HCT116 (cell line): ENCODE measurements at regions not wholly inside any gene's neighbourhood (a gene's known extent, or its start where the extent isn't known, plus 50 kb on each side); places are given as distances from the start of the nearest gene placed in this dataset.

Experiments used
- ATAC-seq: fragments of 200-7000 bp; cut with Tn5 transposase; 2 replicates; pipeline ENCODE4 v1.9.1; 2020; ENCODE audit warnings: mild to moderate bottlenecking, moderate library complexity
- BruUV-seq: library from RNA; stranded (reverse); fragments of 400-500 nt; replicated peaks from 2 replicates; lab custom pipeline; 2021; lab: Mats Ljungman, UMichigan
- CTCF ChIA-PET: fragments of 300-600 bp; sonication (Branson Sonifier 250); formaldehyde crosslinking; loops from one replicate; lab custom pipeline; 2021; ENCODE audit warnings: antibody characterized with exemption; lab: Charles Lee
- POLR2A ChIA-PET: fragments of 300-600, 350-600 bp; sonication (Branson Sonifier 250); formaldehyde crosslinking; loops from one replicate; lab custom pipeline; 2021; ENCODE audit warnings: antibody characterized with exemption; lab: Charles Lee
- RAD21 ChIA-PET, 2 experiments: fragments of 300-600 bp; sonication (Branson Sonifier 250); formaldehyde crosslinking; loops; one replicate each; lab custom pipeline; 2023; ENCODE audit warnings: low total read pairs in 2 of 2; ENCODE audit not compliant: uncharacterized antibody in 2 of 2, unreplicated experiment in 2 of 2, low non-redundant PET in 1 of 2; lab: Charles Lee
- DNase-seq: peaks from one replicate; pipeline ENCODE4 v3.0.0-alpha.2; 2010; ENCODE audit warnings: low read depth, low spot score
- H2AFZ ChIP-seq: fragments of 200-600 bp; shearing (Covaris generic), sonication (generic); 2 replicates; pipeline ENCODE4 v1.6.1; 2017; ENCODE audit warnings: low read depth, mixed run types, mixed read lengths, antibody characterized with exemption, low read length; ENCODE audit not compliant: poor library complexity, severe bottlenecking
- H3K27ac ChIP-seq: 2 replicates; pipeline ENCODE4 v1.5.1; 2012; ENCODE audit warnings: low read depth, low read length
- H3K27me3 ChIP-seq: fragments of 200-600 bp; sonication (generic); 2 replicates; pipeline ENCODE4 v1.6.1; 2016; ENCODE audit warnings: mixed run types, low read length, mixed read lengths; ENCODE audit not compliant: insufficient read depth
- H3K36me3 ChIP-seq, 2 experiments: fragments of 200-500 bp in 1 of 2; fragments of 200-600 bp in 1 of 2; sonication (Bioruptor generic) in 1 of 2; sonication (generic) in 1 of 2; 2 replicates each; pipeline versions ENCODE4 v1.5.1 to v1.6.1; 2014 to 2016; ENCODE audit warnings: low read length in 2 of 2, inconsistent platforms in 1 of 2, mixed read lengths in 1 of 2, mixed run types in 1 of 2; ENCODE audit not compliant: insufficient read depth in 2 of 2, control insufficient read depth in 1 of 2
- H3K4me1 ChIP-seq, 2 experiments: fragments of 200-600 bp in 1 of 2; sonication (generic) in 1 of 2; 2 replicates each; pipeline versions ENCODE4 v1.5.1 to v1.6.1; 2012 to 2017; ENCODE audit warnings: low read length in 2 of 2, inconsistent platforms in 1 of 2, mild to moderate bottlenecking in 1 of 2, mixed read lengths in 1 of 2, mixed run types in 1 of 2, moderate library complexity in 1 of 2; ENCODE audit not compliant: insufficient read depth in 2 of 2, control insufficient read depth in 1 of 2
- H3K4me2 ChIP-seq: fragments of 200-600 bp; sonication (generic); 2 replicates; pipeline ENCODE4 v1.6.1; 2017; ENCODE audit warnings: mixed run types, low read length, mixed read lengths
- H3K4me3 ChIP-seq, 2 experiments: fragments of 200-600 bp in 1 of 2; sonication (generic) in 1 of 2; replicated peaks in 1 of 2; 2 replicates each; pipeline ENCODE4 v1.5.1; 2011 to 2016; ENCODE audit warnings: low read length in 2 of 2, control low read depth in 1 of 2, low read depth in 1 of 2, mild to moderate bottlenecking in 1 of 2, mixed read lengths in 1 of 2, mixed run types in 1 of 2
- H3K79me2 ChIP-seq: fragments of 200-600 bp; sonication (generic); 2 replicates; pipeline ENCODE4 v1.6.1; 2017; ENCODE audit warnings: mild to moderate bottlenecking, mixed run types, low read length, moderate library complexity, mixed read lengths; ENCODE audit not compliant: insufficient read depth
- H3K9ac ChIP-seq: fragments of 200-600 bp; sonication (generic); 2 replicates; pipeline ENCODE4 v1.6.1; 2016; ENCODE audit warnings: low read length, mixed read lengths
- H3K9me2 ChIP-seq: fragments of 200-600 bp; sonication (generic), shearing (Covaris generic); 2 replicates; pipeline ENCODE4 v1.6.1; 2017; ENCODE audit warnings: mixed run types, mild to moderate bottlenecking, moderate library complexity; ENCODE audit not compliant: insufficient read depth
- H3K9me3 ChIP-seq, 2 experiments: fragments of 200-500 bp in 1 of 2; fragments of 200-600 bp in 1 of 2; sonication (Bioruptor generic) in 1 of 2; sonication (generic) in 1 of 2; 2 replicates each; pipeline ENCODE4 v1.6.1; 2014 to 2017; ENCODE audit warnings: low read length in 2 of 2, mixed read lengths in 2 of 2, inconsistent platforms in 1 of 2, low read depth in 1 of 2, mild to moderate bottlenecking in 1 of 2, mixed run types in 1 of 2, moderate library complexity in 1 of 2; ENCODE audit not compliant: control insufficient read depth in 1 of 2, insufficient read depth in 1 of 2
- H4K20me1 ChIP-seq: fragments of 200-600 bp; sonication (generic), shearing (Covaris generic); 2 replicates; pipeline ENCODE4 v1.6.1; 2017; ENCODE audit warnings: mixed run types, mild to moderate bottlenecking, moderate library complexity; ENCODE audit not compliant: insufficient read depth
- CBX3 ChIP-seq: IDR thresholded peaks from 2 replicates; pipeline ENCODE4 v1.6.1; 2012; ENCODE audit warnings: low read depth
- CEBPB ChIP-seq: IDR thresholded peaks from 2 replicates; pipeline ENCODE4 v1.6.1; 2012; ENCODE audit warnings: low read depth
- EGR1 ChIP-seq: IDR thresholded peaks from 2 replicates; pipeline ENCODE4 v1.6.1; 2012; ENCODE audit warnings: low read depth
- ELF1 ChIP-seq: IDR thresholded peaks from 2 replicates; pipeline ENCODE4 v1.6.1; 2012; ENCODE audit warnings: low read depth, borderline replicate concordance
- EZH2 ChIP-seq: fragments of 200-600 bp; sonication (generic); IDR thresholded peaks from 2 replicates; pipeline ENCODE4 v1.6.1; 2017; ENCODE audit warnings: antibody characterized with exemption, mixed run types
- EZH2phosphoT487 ChIP-seq: fragments of 200-600 bp; IDR thresholded peaks from 2 replicates; pipeline ENCODE4 v1.6.1; 2018; ENCODE audit warnings: antibody characterized with exemption, borderline replicate concordance
- FOSL1 ChIP-seq: IDR thresholded peaks from 2 replicates; pipeline ENCODE4 v1.6.1; 2012; ENCODE audit warnings: low read depth
- JUND ChIP-seq: IDR thresholded peaks from 2 replicates; pipeline ENCODE4 v1.6.1; 2012
- MAX ChIP-seq: IDR thresholded peaks from 2 replicates; pipeline ENCODE4 v1.6.1; 2012
- POLR2A ChIP-seq: IDR thresholded peaks from 2 replicates; pipeline ENCODE4 v1.7.0; 2011; ENCODE audit warnings: borderline replicate concordance; ENCODE audit not compliant: insufficient read depth, insufficient read length; ENCODE audit errors: extremely low read depth
- POLR2AphosphoS5 ChIP-seq: IDR thresholded peaks from 2 replicates; pipeline ENCODE4 v1.6.1; 2011; ENCODE audit warnings: mild to moderate bottlenecking, low read depth, low read length, moderate library complexity
- RAD21 ChIP-seq: IDR thresholded peaks from 2 replicates; pipeline ENCODE4 v1.6.1; 2012; ENCODE audit warnings: low read depth, mild to moderate bottlenecking
- REST ChIP-seq: IDR thresholded peaks from 2 replicates; pipeline ENCODE4 v1.6.1; 2012; ENCODE audit warnings: low read depth
- SP1 ChIP-seq: IDR thresholded peaks from 2 replicates; pipeline ENCODE4 v1.6.1; 2012; ENCODE audit warnings: low read depth
- TCF7L2 ChIP-seq: IDR thresholded peaks from 2 replicates; pipeline ENCODE4 v1.7.0; 2011; ENCODE audit warnings: borderline replicate concordance, inconsistent platforms; ENCODE audit not compliant: insufficient read depth, insufficient read length; ENCODE audit errors: extremely low read depth
- YY1 ChIP-seq: IDR thresholded peaks from 2 replicates; pipeline ENCODE4 v1.6.1; 2011; ENCODE audit warnings: low read length, low read depth, moderate library complexity, mild to moderate bottlenecking; ENCODE audit not compliant: insufficient replicate concordance; ENCODE audit errors: extremely low read depth
- ZBTB33 ChIP-seq: IDR thresholded peaks from 2 replicates; pipeline ENCODE4 v1.6.1; 2011; ENCODE audit warnings: mild to moderate bottlenecking, low read length, moderate library complexity; ENCODE audit not compliant: insufficient replicate concordance; ENCODE audit errors: extremely low read depth
- ZFX ChIP-seq: fragments of 450-650 bp; IDR thresholded peaks from 2 replicates; pipeline ENCODE4 v1.6.1; 2017
- ZNF274 ChIP-seq: fragments of 200-500 bp; sonication (Bioruptor generic); IDR thresholded peaks from 2 replicates; pipeline ENCODE4 v1.6.1; 2014; ENCODE audit warnings: mild to moderate bottlenecking, low read depth, low read length, inconsistent platforms
- intact Hi-C: fragments of 100-400 bp; cut with micrococcal nuclease; formaldehyde crosslinking; loops from 2 replicates; pipeline ENCODE4 v1.10.0; 2022

- ChIA-PET POLR2A (no interaction called here), RAD21 (no interaction called here), CTCF (no interaction called here)
- H3K9ac ChIP-seq = no peak overlapping the region
- no peak overlapping the region for H2AFZ ChIP-seq
- no peak for ATAC-seq
- intact Hi-C loops = no loop called here
- no peaks in the 10 kb centered on the region for H3K36me3 ChIP-seq
- no peak overlapping the region for H3K4me3 ChIP-seq
- no peak overlapping the region for H3K27ac ChIP-seq
- H3K27me3 ChIP-seq = no peaks in the 10 kb centered on the region
- peaks cover 12 to 16% of the 10 kb centered on the region in 2 experiments; a peak in 3 of 4 replicates for H3K4me1 ChIP-seq
- H3K4me2 ChIP-seq = no peak overlapping the region
- H3K9me2 ChIP-seq = no peaks in the 10 kb centered on the region
- no peaks in the 10 kb centered on the region for H3K9me3 ChIP-seq
- no peak for DNase-seq
- no peaks in the 10 kb centered on the region for H3K79me2 ChIP-seq
- no peak for TF ChIP-seq CEBPB
- no peak for TF ChIP-seq MAX
- TF ChIP-seq EGR1 = no peak
- no peak for TF ChIP-seq YY1
- TF ChIP-seq ZNF274 = no peak
- TF ChIP-seq ZBTB33 = no peak
- TF ChIP-seq ELF1 = no peak
- no peak for TF ChIP-seq TCF7L2
- TF ChIP-seq CBX3 = no peak
- TF ChIP-seq POLR2AphosphoS5 = no peak
- TF ChIP-seq JUND = no peak
- TF ChIP-seq SP1 = no peak
- TF ChIP-seq RAD21 = no peak
- no peak for TF ChIP-seq EZH2
- TF ChIP-seq ZFX = no peak
- no peak for TF ChIP-seq FOSL1
- TF ChIP-seq EZH2phosphoT487 = no peak
- TF ChIP-seq POLR2A = no peak
- no peak for TF ChIP-seq REST
- TF ChIP-seq, all 23 proteins: peak for 0
- BruUV-seq = no TSS peak
- no peaks in the 10 kb centered on the region for H4K20me1 ChIP-seq
These were observed 145.9 kb upstream of the SVIL start for GRCh38 chr10:29780639-29781038.
